ENCODE measurements at regions not wholly inside any gene's neighbourhood (a gene's known extent, or its start where the extent isn't known, plus 50 kb on each side); places are given as distances from the start of the nearest gene placed in this dataset.

DNA sequence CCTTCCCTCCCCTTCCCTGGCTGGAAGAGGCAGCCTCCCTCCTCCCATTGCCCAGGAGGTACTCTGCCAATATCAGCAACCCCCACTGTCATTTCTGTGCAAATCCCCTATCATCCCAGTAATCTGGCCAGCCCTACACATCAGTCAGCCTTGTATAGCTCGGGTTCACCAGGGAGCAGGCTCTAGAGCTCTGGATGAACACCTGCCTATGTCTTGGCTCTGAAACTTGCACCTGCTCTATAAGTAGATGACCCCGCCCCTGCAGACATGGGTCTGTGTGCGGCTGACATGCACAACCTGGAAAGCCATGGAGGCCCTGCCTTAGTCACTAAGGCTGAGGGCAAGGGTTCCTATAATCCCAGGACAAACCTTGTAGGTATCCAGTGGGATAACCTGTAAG, 1042.9 kb downstream of the UQCRFS1 start:
- TF ChIP-seq, protein P1, sequence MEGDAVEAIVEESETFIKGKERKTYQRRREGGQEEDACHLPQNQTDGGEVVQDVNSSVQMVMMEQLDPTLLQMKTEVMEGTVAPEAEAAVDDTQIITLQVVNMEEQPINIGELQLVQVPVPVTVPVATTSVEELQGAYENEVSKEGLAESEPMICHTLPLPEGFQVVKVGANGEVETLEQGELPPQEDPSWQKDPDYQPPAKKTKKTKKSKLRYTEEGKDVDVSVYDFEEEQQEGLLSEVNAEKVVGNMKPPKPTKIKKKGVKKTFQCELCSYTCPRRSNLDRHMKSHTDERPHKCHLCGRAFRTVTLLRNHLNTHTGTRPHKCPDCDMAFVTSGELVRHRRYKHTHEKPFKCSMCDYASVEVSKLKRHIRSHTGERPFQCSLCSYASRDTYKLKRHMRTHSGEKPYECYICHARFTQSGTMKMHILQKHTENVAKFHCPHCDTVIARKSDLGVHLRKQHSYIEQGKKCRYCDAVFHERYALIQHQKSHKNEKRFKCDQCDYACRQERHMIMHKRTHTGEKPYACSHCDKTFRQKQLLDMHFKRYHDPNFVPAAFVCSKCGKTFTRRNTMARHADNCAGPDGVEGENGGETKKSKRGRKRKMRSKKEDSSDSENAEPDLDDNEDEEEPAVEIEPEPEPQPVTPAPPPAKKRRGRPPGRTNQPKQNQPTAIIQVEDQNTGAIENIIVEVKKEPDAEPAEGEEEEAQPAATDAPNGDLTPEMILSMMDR (IDR thresholded peaks at IDR 0.05), result no peak
- TF ChIP-seq EP300 (IDR thresholded peaks at IDR 0.05) (no peak), POLR2A (IDR thresholded peaks at IDR 0.05) (no peak), POLR2AphosphoS5 (IDR thresholded peaks at IDR 0.05) (no peak)

Measured in sigmoid colon (tissue), 4 donors.